Lung (tissue), 11 donors: ENCODE measurements at regions not wholly inside any gene's neighbourhood (a gene's known extent, or its start where the extent isn't known, plus 50 kb on each side); places are given as distances from the start of the nearest gene placed in this dataset.

Experiments
- ATAC-seq: fragments of 200-7000 bp; cut with Tn5 transposase; one replicate; pipeline ENCODE4 v1.9.1; 2020; ENCODE audit warnings: moderate number of reproducible peaks; ENCODE audit not compliant: insufficient read depth, low FRiP score
- DNase-seq, 3 donors: peaks; one replicate each; pipeline ENCODE4 v3.0.0-alpha.2; 2013 to 2017
- H3K27ac ChIP-seq, 2 donors: one replicate each; pipeline ENCODE4 v1.5.1; 2013; ENCODE audit warnings: mild to moderate bottlenecking in 2 of 2, moderate library complexity in 2 of 2, control low read depth in 1 of 2, inconsistent platforms in 1 of 2, low read depth in 1 of 2, low read length in 1 of 2
- H3K27me3 ChIP-seq, 3 donors: one replicate each; pipeline ENCODE4 v1.5.1; 2013; ENCODE audit warnings: low read length in 2 of 3; ENCODE audit not compliant: control insufficient read depth in 3 of 3, insufficient read depth in 3 of 3
- H3K36me3 ChIP-seq, 4 donors: one replicate each; pipeline ENCODE4 v1.5.1; 2013; ENCODE audit warnings: low read length in 4 of 4, mild to moderate bottlenecking in 1 of 4, moderate library complexity in 1 of 4; ENCODE audit not compliant: control insufficient read depth in 4 of 4, insufficient read depth in 4 of 4
- H3K4me1 ChIP-seq, 5 donors: one replicate each; pipeline ENCODE4 v1.5.1; 2013; ENCODE audit warnings: low read length in 5 of 5, mild to moderate bottlenecking in 2 of 5, moderate library complexity in 1 of 5; ENCODE audit not compliant: control insufficient read depth in 5 of 5, insufficient read depth in 5 of 5
- H3K4me3 ChIP-seq: one replicate; pipeline ENCODE4 v1.5.1; 2013; ENCODE audit warnings: mild to moderate bottlenecking, control low read depth, moderate library complexity
- H3K9ac ChIP-seq, 2 donors: one replicate each; pipeline ENCODE4 v1.5.1; 2013; ENCODE audit warnings: low read length in 2 of 2, control low read depth in 1 of 2; ENCODE audit not compliant: insufficient read depth in 1 of 2
- H3K9me3 ChIP-seq, 4 donors: one replicate each; pipeline ENCODE4 v1.5.1; 2013; ENCODE audit warnings: low read length in 3 of 4, mild to moderate bottlenecking in 1 of 4, moderate library complexity in 1 of 4; ENCODE audit not compliant: control insufficient read depth in 4 of 4, insufficient read depth in 3 of 4
- WGBS, 2 donors: extraction: QIAGEN DNeasy Blood & Tissue Kit; methylation state at CpG; one replicate each; pipeline ENCODE4 v1.1.7; 2013; 5-methylcytosine and 5-hydroxymethylcytosine counted together
- TF ChIP-seq, protein P1 (sequence below): IDR thresholded peaks from 2 replicates; pipeline ENCODE4 v1.5.1; 2012; ENCODE audit warnings: mild to moderate bottlenecking; ENCODE audit errors: control extremely low read depth, extremely low read depth
- donor health status: control.
- donor health status: control.
- donor health status: Bipolar disorder and iron deficiency.
- donor health status: healthy.
- donor health status: DM: yes; HTN: yes; CAD: no.

GRCh38 chr14:37985826-37986470 lies 221.8 kb upstream of the SSTR1 start:
- H3K27ac ChIP-seq: no peak overlapping the region
- no peak overlapping the region for H3K4me3 ChIP-seq
- no peaks in the 10 kb centered on the region for H3K36me3 ChIP-seq
- ATAC-seq (no peak), DNase-seq (peak in 2 of 3 donors; percentile 65 to 69)
- no peaks in the 10 kb centered on the region for H3K9me3 ChIP-seq
- 52 to 64% methylated on average over 2 of the region's 2 CpGs for WGBS, 2 donors
- H3K4me1 ChIP-seq: peaks cover 0 to 5% (median 0%) of the 10 kb centered on the region in 5 donors
- no peaks in the 10 kb centered on the region for H3K27me3 ChIP-seq
- TF ChIP-seq, protein P1, sequence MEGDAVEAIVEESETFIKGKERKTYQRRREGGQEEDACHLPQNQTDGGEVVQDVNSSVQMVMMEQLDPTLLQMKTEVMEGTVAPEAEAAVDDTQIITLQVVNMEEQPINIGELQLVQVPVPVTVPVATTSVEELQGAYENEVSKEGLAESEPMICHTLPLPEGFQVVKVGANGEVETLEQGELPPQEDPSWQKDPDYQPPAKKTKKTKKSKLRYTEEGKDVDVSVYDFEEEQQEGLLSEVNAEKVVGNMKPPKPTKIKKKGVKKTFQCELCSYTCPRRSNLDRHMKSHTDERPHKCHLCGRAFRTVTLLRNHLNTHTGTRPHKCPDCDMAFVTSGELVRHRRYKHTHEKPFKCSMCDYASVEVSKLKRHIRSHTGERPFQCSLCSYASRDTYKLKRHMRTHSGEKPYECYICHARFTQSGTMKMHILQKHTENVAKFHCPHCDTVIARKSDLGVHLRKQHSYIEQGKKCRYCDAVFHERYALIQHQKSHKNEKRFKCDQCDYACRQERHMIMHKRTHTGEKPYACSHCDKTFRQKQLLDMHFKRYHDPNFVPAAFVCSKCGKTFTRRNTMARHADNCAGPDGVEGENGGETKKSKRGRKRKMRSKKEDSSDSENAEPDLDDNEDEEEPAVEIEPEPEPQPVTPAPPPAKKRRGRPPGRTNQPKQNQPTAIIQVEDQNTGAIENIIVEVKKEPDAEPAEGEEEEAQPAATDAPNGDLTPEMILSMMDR: peak; percentile 36
- H3K9ac ChIP-seq: no peak overlapping the region

GRCh38 chr14:37988472-37988871 lies 219.2 kb upstream of the SSTR1 start:
- 90 to 97% methylated on average over 3 of the region's 3 CpGs for WGBS, 2 donors

DNA sequence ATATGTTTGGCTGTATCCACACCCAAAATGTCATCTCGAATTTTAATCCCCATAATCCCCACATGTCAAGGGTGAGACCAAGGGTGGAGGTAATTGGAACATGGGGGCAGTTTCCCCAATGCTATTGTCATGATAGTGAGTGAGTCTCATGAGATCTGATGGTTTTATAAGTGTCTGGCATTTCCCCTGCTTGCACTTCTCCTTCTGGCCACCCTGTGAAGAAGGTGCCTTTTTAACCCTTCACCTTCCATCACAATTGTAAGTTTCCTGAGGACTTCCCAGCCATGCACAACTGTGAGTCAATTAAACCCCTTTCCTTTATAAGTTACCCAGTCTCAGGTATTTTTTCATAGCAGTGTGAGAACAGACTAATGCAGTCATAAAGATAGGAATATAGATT lies 216.7 kb upstream of the SSTR1 start:
- Histone ChIP-seq H3K4me3 (no peak overlapping the region), H3K27ac (no peak overlapping the region), H3K9ac (no peak overlapping the region), H3K36me3 (no peaks in the 10 kb centered on the region), H3K9me3 (no peaks in the 10 kb centered on the region), H3K4me1 (peaks cover 0 to 5% (median 0%) of the 10 kb centered on the region in 5 donors), H3K27me3 (no peaks in the 10 kb centered on the region)
- DNase-seq: no peak
- WGBS, 2 donors: 56 to 78% methylated on average over 1 of the region's 1 CpG
- no peak for ATAC-seq
- TF ChIP-seq, protein P1: no peak

More at GRCh38 chr14:37988472-37988871, 219.2 kb upstream of the SSTR1 start:
- no peak overlapping the region for H3K9ac ChIP-seq
- H3K4me1 ChIP-seq: peaks cover 0 to 5% (median 0%) of the 10 kb centered on the region in 5 donors
- H3K9me3 ChIP-seq: no peaks in the 10 kb centered on the region
- no peaks in the 10 kb centered on the region for H3K27me3 ChIP-seq
- H3K36me3 ChIP-seq: no peaks in the 10 kb centered on the region
- ATAC-seq (no peak), DNase-seq (no peak)
- TF ChIP-seq, protein P1: no peak
- no peak overlapping the region for H3K4me3 ChIP-seq
- H3K27ac ChIP-seq: no peak overlapping the region

GRCh38 chr14:37992499-37992898 lies 215.2 kb upstream of the SSTR1 start:
- H3K4me3 ChIP-seq: no peak overlapping the region
- H3K27me3 ChIP-seq: no peaks in the 10 kb centered on the region
- no peak for DNase-seq
- H3K27ac ChIP-seq: no peak overlapping the region
- no peaks in the 10 kb centered on the region for H3K4me1 ChIP-seq
- no peak overlapping the region for H3K9ac ChIP-seq
- TF ChIP-seq, protein P1: no peak
- H3K36me3 ChIP-seq: no peaks in the 10 kb centered on the region
- ATAC-seq: no peak
- no peaks in the 10 kb centered on the region for H3K9me3 ChIP-seq
